ENCODE measurements at regions not wholly inside any gene's neighbourhood (a gene's known extent, or its start where the extent isn't known, plus 50 kb on each side); places are given as distances from the start of the nearest gene placed in this dataset.

DNA sequence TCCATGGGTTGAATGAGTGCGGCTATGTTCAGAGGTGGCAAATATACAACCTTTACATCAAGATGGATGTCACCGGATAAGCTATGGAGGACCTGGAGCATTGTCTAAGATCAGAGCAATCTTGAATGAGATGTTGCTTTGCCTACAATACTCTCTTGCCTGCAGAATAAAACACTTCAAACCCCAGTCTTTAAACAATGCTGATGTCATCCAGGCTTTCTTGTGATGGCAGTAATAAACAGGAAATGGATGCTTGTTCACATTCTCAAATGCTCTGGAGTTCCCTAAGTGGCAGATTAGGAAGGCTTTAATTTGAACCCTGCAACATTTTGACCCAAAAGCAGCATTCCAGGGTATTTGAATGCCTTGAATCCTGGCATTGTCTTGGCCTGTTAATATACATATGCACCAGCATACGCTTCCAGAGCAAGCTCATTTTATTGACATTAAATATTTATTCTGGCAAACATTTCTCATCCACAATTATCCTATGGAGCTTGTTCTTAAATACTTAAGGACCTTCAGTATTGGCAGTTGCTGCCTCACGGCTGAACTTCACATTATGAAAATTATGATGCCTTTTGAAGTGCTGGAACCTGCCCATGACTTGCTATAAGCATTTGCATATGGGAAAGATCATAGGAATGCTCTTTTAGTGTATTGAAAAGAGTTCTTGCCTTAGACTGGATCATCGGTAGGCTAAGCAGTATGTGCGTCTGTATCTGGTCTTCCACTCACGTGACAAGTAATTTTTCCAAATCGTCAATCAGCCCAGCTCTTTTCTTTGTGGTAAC is 422.7 kb downstream of the SIPA1L2 start:
- no peak for TF ChIP-seq EZH2phosphoT487 (IDR thresholded peaks at IDR 0.05; ENCODE audit: borderline replicate concordance, low read length)
- TF ChIP-seq, protein P1, sequence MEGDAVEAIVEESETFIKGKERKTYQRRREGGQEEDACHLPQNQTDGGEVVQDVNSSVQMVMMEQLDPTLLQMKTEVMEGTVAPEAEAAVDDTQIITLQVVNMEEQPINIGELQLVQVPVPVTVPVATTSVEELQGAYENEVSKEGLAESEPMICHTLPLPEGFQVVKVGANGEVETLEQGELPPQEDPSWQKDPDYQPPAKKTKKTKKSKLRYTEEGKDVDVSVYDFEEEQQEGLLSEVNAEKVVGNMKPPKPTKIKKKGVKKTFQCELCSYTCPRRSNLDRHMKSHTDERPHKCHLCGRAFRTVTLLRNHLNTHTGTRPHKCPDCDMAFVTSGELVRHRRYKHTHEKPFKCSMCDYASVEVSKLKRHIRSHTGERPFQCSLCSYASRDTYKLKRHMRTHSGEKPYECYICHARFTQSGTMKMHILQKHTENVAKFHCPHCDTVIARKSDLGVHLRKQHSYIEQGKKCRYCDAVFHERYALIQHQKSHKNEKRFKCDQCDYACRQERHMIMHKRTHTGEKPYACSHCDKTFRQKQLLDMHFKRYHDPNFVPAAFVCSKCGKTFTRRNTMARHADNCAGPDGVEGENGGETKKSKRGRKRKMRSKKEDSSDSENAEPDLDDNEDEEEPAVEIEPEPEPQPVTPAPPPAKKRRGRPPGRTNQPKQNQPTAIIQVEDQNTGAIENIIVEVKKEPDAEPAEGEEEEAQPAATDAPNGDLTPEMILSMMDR (IDR thresholded peaks at IDR 0.05; ENCODE audit: low read depth, low read length, poor library complexity, severe bottlenecking): no peak

Measured in DOHH2 (cell line).